Peyer's patch (tissue), 4 donors: ENCODE measurements at regions not wholly inside any gene's neighbourhood (a gene's known extent, or its start where the extent isn't known, plus 50 kb on each side); places are given as distances from the start of the nearest gene placed in this dataset.

Experiments
- CTCF ChIP-seq, 6 experiments: fragments of 450-650 bp in 4 of 6; fragments of 200-600 bp in 2 of 6; sonication (generic) in 1 of 6; IDR thresholded peaks; one replicate each; pipeline ENCODE4 v1.5.1; 2017 to 2019; ENCODE audit warnings: antibody characterized with exemption in 6 of 6, mild to moderate bottlenecking in 3 of 6, moderate library complexity in 1 of 6
- POLR2A ChIP-seq, 2 donors: fragments of 450-650 bp; IDR thresholded peaks; one replicate each; pipeline ENCODE4 v1.5.1; 2017; ENCODE audit warnings: antibody characterized with exemption in 2 of 2, mild to moderate bottlenecking in 2 of 2, moderate library complexity in 2 of 2

GRCh38 chr7:54940748-54941147 is 78.1 kb upstream of the EGFR start:
- no peak for TF ChIP-seq POLR2A (IDR thresholded peaks at IDR 0.05)
- TF ChIP-seq CTCF (IDR thresholded peaks at IDR 0.05): no peak
